Heart left ventricle (tissue), 13 donors: ENCODE measurements at regions not wholly inside any gene's neighbourhood (a gene's known extent, or its start where the extent isn't known, plus 50 kb on each side); places are given as distances from the start of the nearest gene placed in this dataset.
A peak's percentile ranks its signal among the peaks of the same experiment; 100 is the strongest.

Experiments
- CTCF ChIP-seq, 12 donors: fragments of 200-600 bp; sonication (generic) in 4 of 12; IDR thresholded peaks; one replicate each; pipeline versions ENCODE4 v1.5.0 to v1.8.0; 2018 to 2022; ENCODE audit warnings: antibody characterized with exemption in 12 of 12, mild to moderate bottlenecking in 5 of 12
- POLR2A ChIP-seq, 2 donors: fragments of 450-650 bp; IDR thresholded peaks; one replicate each; pipeline ENCODE4 v1.6.1; 2017; ENCODE audit warnings: antibody characterized with exemption in 2 of 2, mild to moderate bottlenecking in 2 of 2, moderate library complexity in 2 of 2
- donor health status: ischemic (EF 13 %, LVEDD 7.1; RV severe dilation, severe dysfunction).
- donor health status: DM: no; HTN: yes; CAD: no.
- donor health status: DM: no; HTN: no; CAD: no.
- donor health status: ischemic (EF 25% LVEDD 6.9; RV normal size, moderate dysfunction).
- donor health status: ischemic (EF 25% LVEDD 5.7; RV mildly dilated, moderate dysfunction).
- donor health status: ischemic (EF 35%, LVEDD 5.7; RV mildly dilated, moderate dysfunction).
- donor health status: nonischemic (EF 11% LVEDD 7.7; RV severe dilation, severe dysfunction).
- donor health status: DM: yes; HTN: yes; CAD: no.
- donor health status: PGD.
- donor health status: ischemic (EF 29% LVEDD 5.4; RV normal size, mild dysfunction).
- donor health status: nonischemic (EF 23%, LVEDD 6.1; RV moderate dilation, normal function).

- TF ChIP-seq CTCF (IDR thresholded peaks at IDR 0.05) (peak in 2 of 12 donors; percentile 6 to 29), POLR2A (IDR thresholded peaks at IDR 0.05) (no peak)
Observed at GRCh38 chr2:172339371-172340010, 87.9 kb upstream of the ITGA6 start.
